Mammary epithelial cell (primary cell): ENCODE measurements at regions not wholly inside any gene's neighbourhood (a gene's known extent, or its start where the extent isn't known, plus 50 kb on each side); places are given as distances from the start of the nearest gene placed in this dataset.

ENCODE experiments used
- EZH2 ChIP-seq: IDR thresholded peaks from 2 replicates; pipeline ENCODE4 v1.6.1; 2012; ENCODE audit warnings: low read length, inconsistent platforms, borderline replicate concordance
- TF ChIP-seq, protein P1 (sequence below), 2 donors: IDR thresholded peaks in 1 of 2; conservative IDR thresholded peaks in 1 of 2; 2 replicates each; pipeline ENCODE4 v1.5.1; 2011 to 2012; ENCODE audit warnings: inconsistent platforms in 2 of 2, low read length in 2 of 2, mild to moderate bottlenecking in 2 of 2, control low read depth in 1 of 2, low read depth in 1 of 2; ENCODE audit not compliant: insufficient read depth in 1 of 2; ENCODE audit errors: extremely low read depth in 1 of 2

GRCh38 chr4:130479020-130479419 lies 1383.1 kb downstream of the C4orf33 start:
- TF ChIP-seq EZH2, result no peak
- TF ChIP-seq, protein P1, sequence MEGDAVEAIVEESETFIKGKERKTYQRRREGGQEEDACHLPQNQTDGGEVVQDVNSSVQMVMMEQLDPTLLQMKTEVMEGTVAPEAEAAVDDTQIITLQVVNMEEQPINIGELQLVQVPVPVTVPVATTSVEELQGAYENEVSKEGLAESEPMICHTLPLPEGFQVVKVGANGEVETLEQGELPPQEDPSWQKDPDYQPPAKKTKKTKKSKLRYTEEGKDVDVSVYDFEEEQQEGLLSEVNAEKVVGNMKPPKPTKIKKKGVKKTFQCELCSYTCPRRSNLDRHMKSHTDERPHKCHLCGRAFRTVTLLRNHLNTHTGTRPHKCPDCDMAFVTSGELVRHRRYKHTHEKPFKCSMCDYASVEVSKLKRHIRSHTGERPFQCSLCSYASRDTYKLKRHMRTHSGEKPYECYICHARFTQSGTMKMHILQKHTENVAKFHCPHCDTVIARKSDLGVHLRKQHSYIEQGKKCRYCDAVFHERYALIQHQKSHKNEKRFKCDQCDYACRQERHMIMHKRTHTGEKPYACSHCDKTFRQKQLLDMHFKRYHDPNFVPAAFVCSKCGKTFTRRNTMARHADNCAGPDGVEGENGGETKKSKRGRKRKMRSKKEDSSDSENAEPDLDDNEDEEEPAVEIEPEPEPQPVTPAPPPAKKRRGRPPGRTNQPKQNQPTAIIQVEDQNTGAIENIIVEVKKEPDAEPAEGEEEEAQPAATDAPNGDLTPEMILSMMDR (conservative IDR thresholded peaks at IDR 0.05 in 1 of 2, IDR thresholded peaks at IDR 0.05 in 1 of 2; ENCODE audit: extremely low read depth in 1 of 2, insufficient read depth in 1 of 2, low read depth in 1 of 2, low read length in 2 of 2), result no peak
